Calu3 (cell line): ENCODE measurements at regions not wholly inside any gene's neighbourhood (a gene's known extent, or its start where the extent isn't known, plus 50 kb on each side); places are given as distances from the start of the nearest gene placed in this dataset.

Experiments
- BruUV-seq: library from RNA; stranded (reverse); fragments of 400-500 nt; replicated peaks from 2 replicates; lab custom pipeline; 2021; lab: Mats Ljungman, UMichigan
- CTCF ChIA-PET: fragments of 300-600 bp; sonication (Branson Sonifier 250); formaldehyde crosslinking; loops from one replicate; lab custom pipeline; 2022; ENCODE audit warnings: antibody characterized with exemption; lab: Charles Lee
- DNase-seq: peaks from one replicate; pipeline ENCODE4 v3.0.0; 2022
- H3K27ac Mint-ChIP-seq: one replicate; pipeline ENCODE4 v1.8.0; 2022; ENCODE audit warnings: mixed read lengths; ENCODE audit not compliant: unreplicated experiment
- H3K27me3 Mint-ChIP-seq: one replicate; pipeline ENCODE4 v1.8.0; 2022; ENCODE audit warnings: mixed read lengths; ENCODE audit not compliant: unreplicated experiment
- H3K36me3 Mint-ChIP-seq: one replicate; pipeline ENCODE4 v1.8.0; 2022; ENCODE audit warnings: mild to moderate bottlenecking, moderate library complexity, mixed read lengths; ENCODE audit not compliant: insufficient read depth, unreplicated experiment
- H3K4me1 Mint-ChIP-seq: one replicate; pipeline ENCODE4 v1.8.0; 2022; ENCODE audit warnings: mild to moderate bottlenecking, low read depth, mixed read lengths; ENCODE audit not compliant: unreplicated experiment
- H3K4me3 Mint-ChIP-seq: one replicate; pipeline ENCODE4 v1.8.0; 2022; ENCODE audit warnings: mild to moderate bottlenecking, low read depth, moderate library complexity, mixed read lengths; ENCODE audit not compliant: unreplicated experiment
- H3K9me3 Mint-ChIP-seq: one replicate; pipeline ENCODE4 v1.8.0; 2022; ENCODE audit warnings: low read depth, mixed read lengths; ENCODE audit not compliant: unreplicated experiment
- CTCF ChIP-seq: fragments of 200-600 bp; IDR thresholded peaks from one replicate; pipeline ENCODE4 v1.8.0; 2022; ENCODE audit warnings: antibody characterized with exemption; ENCODE audit not compliant: unreplicated experiment
- intact Hi-C: fragments of 100-400 bp; cut with micrococcal nuclease; formaldehyde crosslinking; loops from one replicate; pipeline ENCODE4 v1.10.0; 2022; ENCODE audit not compliant: unreplicated experiment

- Mint-ChIP-seq H3K4me1 (no peaks in the 10 kb centered on the region), H3K27ac (no peak overlapping the region), H3K9me3 (peaks cover 8% of the 10 kb centered on the region), H3K36me3 (no peaks in the 10 kb centered on the region), H3K27me3 (no peaks in the 10 kb centered on the region), H3K4me3 (no peak overlapping the region)
- CTCF ChIA-PET, result no interaction called here
- TF ChIP-seq CTCF, result no peak
- DNase-seq, result no peak
- intact Hi-C loops, result no loop called here
- no TSS peak for BruUV-seq
These were observed 1013.1 kb downstream of the TYW1 start for GRCh38 chr7:68009716-68010115.

- no peak for DNase-seq
- H3K27ac Mint-ChIP-seq, result no peak overlapping the region
- no peaks in the 10 kb centered on the region for H3K4me1 Mint-ChIP-seq
- CTCF ChIA-PET, result no interaction called here
- peaks cover 9% of the 10 kb centered on the region for H3K9me3 Mint-ChIP-seq
- H3K4me3 Mint-ChIP-seq, result no peak overlapping the region
- no TSS peak for BruUV-seq
- intact Hi-C loops, result no loop called here
- H3K36me3 Mint-ChIP-seq, result no peaks in the 10 kb centered on the region
- H3K27me3 Mint-ChIP-seq, result no peaks in the 10 kb centered on the region
- TF ChIP-seq CTCF, result no peak
These were observed 1017.6 kb downstream of the TYW1 start for GRCh38 chr7:68014031-68014736.

- DNase-seq, result no peak
- TF ChIP-seq CTCF, result no peak
- no peak overlapping the region for H3K27ac Mint-ChIP-seq
- no peaks in the 10 kb centered on the region for H3K36me3 Mint-ChIP-seq
- no TSS peak for BruUV-seq
- CTCF ChIA-PET, result no interaction called here
- intact Hi-C loops, result no loop called here
- H3K27me3 Mint-ChIP-seq, result no peaks in the 10 kb centered on the region
- H3K4me1 Mint-ChIP-seq, result no peaks in the 10 kb centered on the region
- H3K9me3 Mint-ChIP-seq, result peaks cover 11% of the 10 kb centered on the region
- H3K4me3 Mint-ChIP-seq, result no peak overlapping the region
These were observed 1018.7 kb downstream of the TYW1 start for GRCh38 chr7:68015122-68015977.

GRCh38 chr7:68015978-68016532, 1019.4 kb downstream of the TYW1 start:
- TF ChIP-seq CTCF, result no peak
- Mint-ChIP-seq H3K4me1 (no peaks in the 10 kb centered on the region), H3K4me3 (no peak overlapping the region), H3K27ac (no peak overlapping the region), H3K27me3 (no peaks in the 10 kb centered on the region), H3K36me3 (no peaks in the 10 kb centered on the region), H3K9me3 (peaks cover 11% of the 10 kb centered on the region)
- CTCF ChIA-PET, result no interaction called here
- no peak for DNase-seq
- intact Hi-C loops, result no loop called here
- BruUV-seq, result no TSS peak
